Testis (tissue), 2 donors: ENCODE measurements at regions not wholly inside any gene's neighbourhood (a gene's known extent, or its start where the extent isn't known, plus 50 kb on each side); places are given as distances from the start of the nearest gene placed in this dataset.
"Not testable (repeated sequence)": the region's sequence is repeated elsewhere in the genome, so short reads cannot be mapped to it uniquely, and the experiment has no call there.

Experiments used
- DNase-seq: peaks from one replicate; pipeline ENCODE4 v3.0.0-alpha.2; 2019
- H3K27ac ChIP-seq, 2 donors: fragments of 200-600 bp; sonication (generic); one replicate each; pipeline ENCODE4 v1.5.1; 2019
- H3K27me3 ChIP-seq: fragments of 200-600 bp; sonication (generic); one replicate; pipeline ENCODE4 v1.5.1; 2019
- H3K36me3 ChIP-seq: fragments of 200-600 bp; sonication (generic); one replicate; pipeline ENCODE4 v1.5.1; 2017; ENCODE audit warnings: low read depth; ENCODE audit errors: missing control alignments
- H3K4me1 ChIP-seq: fragments of 200-600 bp; sonication (generic); one replicate; pipeline ENCODE4 v1.5.1; 2019
- H3K4me3 ChIP-seq, 2 donors: fragments of 200-600 bp; sonication (generic); one replicate each; pipeline ENCODE4 v1.5.1; 2017 to 2019
- H3K9me3 ChIP-seq: fragments of 200-600 bp; sonication (generic); one replicate; pipeline ENCODE4 v1.5.1; 2017
- CTCF ChIP-seq, 3 experiments: fragments of 450-650 bp in 2 of 3; fragments of 200-600 bp in 1 of 3; sonication (generic) in 1 of 3; IDR thresholded peaks; one replicate each; pipeline ENCODE4 v1.5.1; 2016 to 2019; ENCODE audit warnings: antibody characterized with exemption in 3 of 3, mild to moderate bottlenecking in 2 of 3, moderate library complexity in 1 of 3
- POLR2A ChIP-seq: fragments of 450-650 bp; IDR thresholded peaks from one replicate; pipeline ENCODE4 v1.6.1; 2017; ENCODE audit warnings: antibody characterized with exemption, mild to moderate bottlenecking, moderate library complexity
- WGBS, 2 donors: methylation state at CpG; one replicate each; pipeline ENCODE4 v1.1.5; 2018; 5-methylcytosine and 5-hydroxymethylcytosine counted together
- intact Hi-C: fragments of 100-400 bp; cut with DNase I; formaldehyde crosslinking; loops from one replicate; pipeline ENCODE4 v1.15.1; 2023; ENCODE audit warnings: low total_unique reads

GRCh38 chr16:80253741-80254140, 287.1 kb upstream of the DYNLRB2 start:
- intact Hi-C loops: no loop called here
- TF ChIP-seq POLR2A (no peak), CTCF (IDR thresholded peaks at IDR 0.05) (no peak)
- no peak overlapping the region for H3K27ac ChIP-seq
- H3K36me3 ChIP-seq: no peaks in the 10 kb centered on the region
- DNase-seq: no peak
- no peak overlapping the region for H3K4me3 ChIP-seq
- H3K4me1 ChIP-seq: peaks cover 3% of the 10 kb centered on the region
- WGBS, 2 donors: 73 to 78% methylated on average over 5 of the region's 5 CpGs
- H3K27me3 ChIP-seq: no peaks in the 10 kb centered on the region
- no peaks in the 10 kb centered on the region for H3K9me3 ChIP-seq

- 65 to 76% methylated on average over 4 of the region's 4 CpGs for WGBS, 2 donors
- no peaks in the 10 kb centered on the region for H3K36me3 ChIP-seq
- H3K27me3 ChIP-seq: no peaks in the 10 kb centered on the region
- intact Hi-C loops: no loop called here
- H3K4me3 ChIP-seq: no peak overlapping the region
- H3K4me1 ChIP-seq: peaks cover 3% of the 10 kb centered on the region
- DNase-seq: no peak
- H3K9me3 ChIP-seq: no peaks in the 10 kb centered on the region
- TF ChIP-seq POLR2A (no peak), CTCF (IDR thresholded peaks at IDR 0.05) (no peak)
- H3K27ac ChIP-seq: no peak overlapping the region
These were observed 290.4 kb upstream of the DYNLRB2 start for GRCh38 chr16:80250381-80250780.

GRCh38 chr16:80243303-80243702, 297.5 kb upstream of the DYNLRB2 start:
- H3K9me3 ChIP-seq, H3K36me3 ChIP-seq, DNase-seq, H3K4me1 ChIP-seq, H3K27me3 ChIP-seq, intact Hi-C loops, H3K27ac ChIP-seq: not testable (repeated sequence)
- WGBS, 2 donors: no CpG with 5 or more reads among the region's 30 CpGs
- H3K4me3 ChIP-seq: peak overlapping the region in 1 of 2 donors; percentile 17

- H3K27ac ChIP-seq, H3K27me3 ChIP-seq, H3K36me3 ChIP-seq, H3K9me3 ChIP-seq, intact Hi-C loops, H3K4me3 ChIP-seq, DNase-seq, H3K4me1 ChIP-seq: not testable (repeated sequence)
- WGBS, 2 donors: 59 to 87% methylated on average over 4 of the region's 4 CpGs
These were observed 298.5 kb upstream of the DYNLRB2 start for GRCh38 chr16:80242279-80242678.

GRCh38 chr16:80233097-80233835, 307.5 kb upstream of the DYNLRB2 start:
- DNase-seq: no peak
- no peaks in the 10 kb centered on the region for H3K9me3 ChIP-seq
- no peaks in the 10 kb centered on the region for H3K36me3 ChIP-seq
- no peak for TF ChIP-seq POLR2A
- no peak for TF ChIP-seq CTCF (IDR thresholded peaks at IDR 0.05)
- WGBS, 2 donors: 43 to 46% methylated on average over 8 of the region's 8 CpGs
- no peaks in the 10 kb centered on the region for H3K27me3 ChIP-seq
- H3K4me3 ChIP-seq: no peak overlapping the region
- peaks cover 12% of the 10 kb centered on the region for H3K4me1 ChIP-seq
- intact Hi-C loops: loop anchor here (10.0 kb wide), 1 partner anchor 108 kb away; no protein-coding TSS in a partner anchor
- no peak overlapping the region for H3K27ac ChIP-seq

GRCh38 chr16:80231888-80232287, 308.9 kb upstream of the DYNLRB2 start:
- no peak for TF ChIP-seq CTCF (IDR thresholded peaks at IDR 0.05)
- H3K4me1 ChIP-seq: peaks cover 12% of the 10 kb centered on the region

More at GRCh38 chr16:80231888-80232287, 308.9 kb upstream of the DYNLRB2 start:
- Histone ChIP-seq H3K27me3 (no peaks in the 10 kb centered on the region), H3K9me3 (no peaks in the 10 kb centered on the region), H3K27ac (no peak overlapping the region), H3K4me3 (no peak overlapping the region), H3K36me3 (no peaks in the 10 kb centered on the region)
- 45 to 67% methylated on average over 2 to 3 of the region's 3 CpGs for WGBS, 2 donors
- DNase-seq: no peak
- intact Hi-C loops: loop anchor here (10.0 kb wide), 1 partner anchor 107 kb away; no protein-coding TSS in a partner anchor
